NT2/D1 (cell line): ENCODE measurements at regions not wholly inside any gene's neighbourhood (a gene's known extent, or its start where the extent isn't known, plus 50 kb on each side); places are given as distances from the start of the nearest gene placed in this dataset.

Experiments used
- SUZ12 ChIP-seq: IDR thresholded peaks from 2 replicates; pipeline ENCODE4 v1.6.1; 2011; ENCODE audit not compliant: insufficient read length, insufficient read depth; ENCODE audit errors: extremely low read depth
- YY1 ChIP-seq: IDR thresholded peaks from 2 replicates; pipeline ENCODE4 v1.6.1; 2011; ENCODE audit not compliant: insufficient read length, insufficient read depth
- ZNF274 ChIP-seq: IDR thresholded peaks from 2 replicates; pipeline ENCODE4 v1.6.1; 2011; ENCODE audit warnings: mild to moderate bottlenecking, low read depth, low read length

DNA sequence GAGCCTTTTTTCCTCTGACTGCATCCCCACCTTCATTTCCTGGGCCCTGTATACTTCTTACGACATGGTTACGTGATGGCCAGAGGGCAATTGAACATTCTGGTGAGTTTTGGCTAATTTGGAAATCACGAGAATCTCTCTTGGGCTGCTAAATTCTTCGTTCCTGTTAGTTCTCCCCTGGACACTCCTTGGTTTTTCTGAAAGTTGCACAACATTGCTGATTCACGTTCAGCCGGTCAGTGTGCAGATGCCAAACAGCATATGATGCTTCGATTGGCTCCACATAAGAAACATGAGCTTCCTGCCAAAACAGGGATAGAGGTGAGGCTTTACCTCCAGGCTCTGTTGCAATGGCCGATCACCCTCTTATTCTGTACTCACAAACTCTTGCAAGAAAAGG is 119.4 kb upstream of the LY86 start:
- TF ChIP-seq ZNF274 (no peak), YY1 (no peak), SUZ12 (no peak)
